ENCODE measurements at regions not wholly inside any gene's neighbourhood (a gene's known extent, or its start where the extent isn't known, plus 50 kb on each side); places are given as distances from the start of the nearest gene placed in this dataset.
"Not testable (repeated sequence)": the region's sequence is repeated elsewhere in the genome, so short reads cannot be mapped to it uniquely, and the experiment has no call there.

DNA sequence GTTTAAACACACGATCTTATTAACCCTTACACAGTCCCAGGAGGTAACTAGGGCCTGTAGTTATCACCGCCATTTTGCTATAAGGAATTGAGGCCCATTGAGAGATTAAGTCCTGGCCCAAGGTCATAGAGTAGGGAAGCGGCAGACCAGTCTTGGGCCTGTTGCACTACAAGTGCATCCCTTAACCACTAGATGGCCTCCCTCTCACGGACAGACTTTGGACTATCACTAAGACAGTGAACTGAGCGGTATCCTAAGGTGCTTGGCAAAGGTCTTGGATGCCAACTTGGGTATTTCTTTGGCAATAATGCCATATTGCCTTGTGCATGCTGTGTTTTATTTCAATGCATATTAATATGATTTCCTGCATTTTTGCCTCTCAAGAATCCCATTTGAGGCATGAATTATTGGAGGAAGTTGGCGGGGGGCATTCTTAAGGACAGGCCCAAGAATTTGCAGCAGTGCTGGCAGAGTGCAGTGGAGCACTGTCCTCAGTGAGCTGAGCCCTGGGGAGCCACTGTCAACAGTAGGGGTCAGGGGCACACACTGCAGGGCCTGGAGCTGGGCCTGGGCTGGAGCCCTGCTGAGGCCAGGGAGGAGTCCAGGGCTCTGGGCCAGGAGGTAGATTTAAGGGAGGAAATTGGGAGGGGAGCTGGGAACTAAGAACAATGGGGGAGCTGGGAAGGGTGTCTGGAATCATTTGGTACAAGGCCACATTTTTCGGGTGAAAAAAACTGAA lies 147.4 kb downstream of the SMIM20 start:
- Histone ChIP-seq H3K36me3 (ENCODE audit: control insufficient read depth, low read depth, low read length) (no peaks in the 10 kb centered on the region), H3K9ac (ENCODE audit: low read length) (no peak overlapping the region), H3K4me1 (ENCODE audit: control insufficient read depth, low read depth, low read length) (no peaks in the 10 kb centered on the region), H3K27ac (ENCODE audit: low read length) (no peak overlapping the region), H3K9me3 (ENCODE audit: control insufficient read depth, low read depth, low read length) (no peaks in the 10 kb centered on the region), H3K4me3 (ENCODE audit: low read length) (no peak overlapping the region), H3K27me3 (ENCODE audit: control insufficient read depth, insufficient read depth, low read length) (no peaks in the 10 kb centered on the region)

DNA sequence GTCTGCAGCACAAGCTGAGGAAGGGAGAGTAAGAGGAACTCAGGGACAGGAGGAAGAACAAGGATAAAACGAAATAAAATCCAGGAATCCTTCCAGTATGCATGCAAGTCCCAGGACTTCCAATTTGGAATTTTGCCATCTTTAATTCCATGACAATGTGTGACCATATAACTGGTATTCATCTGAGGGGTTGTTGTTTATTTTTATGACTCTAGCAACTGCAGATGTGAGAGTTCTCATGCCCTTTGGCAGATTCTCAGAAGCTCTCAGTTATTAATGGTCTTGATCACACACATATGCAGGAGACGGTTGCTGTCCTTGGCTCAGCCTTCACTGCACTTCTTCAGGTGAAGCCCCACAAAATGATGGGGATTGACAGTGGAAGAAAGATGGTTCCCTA lies 148.2 kb downstream of the SMIM20 start:
- Histone ChIP-seq H3K4me1 (ENCODE audit: control insufficient read depth, low read depth, low read length) (no peaks in the 10 kb centered on the region), H3K27ac (ENCODE audit: low read length) (no peak overlapping the region), H3K9me3 (ENCODE audit: control insufficient read depth, low read depth, low read length) (no peaks in the 10 kb centered on the region)

GRCh38 chr4:26064009-26064408 lies 150.0 kb downstream of the SMIM20 start:
- not testable (repeated sequence) for H3K27ac ChIP-seq (ENCODE audit: low read length); H3K9me3 ChIP-seq (ENCODE audit: control insufficient read depth, low read depth, low read length); H3K9ac ChIP-seq (ENCODE audit: low read length); H3K36me3 ChIP-seq (ENCODE audit: control insufficient read depth, low read depth, low read length); H3K4me3 ChIP-seq (ENCODE audit: low read length); H3K27me3 ChIP-seq (ENCODE audit: control insufficient read depth, insufficient read depth, low read length); H3K4me1 ChIP-seq (ENCODE audit: control insufficient read depth, low read depth, low read length)

More for the DNA sequence above, 148.2 kb downstream of the SMIM20 start:
- no peak overlapping the region for H3K9ac ChIP-seq (ENCODE audit: low read length)
- no peak overlapping the region for H3K4me3 ChIP-seq (ENCODE audit: low read length)
- no peaks in the 10 kb centered on the region for H3K36me3 ChIP-seq (ENCODE audit: control insufficient read depth, low read depth, low read length)
- H3K27me3 ChIP-seq (ENCODE audit: control insufficient read depth, insufficient read depth, low read length): no peaks in the 10 kb centered on the region

DNA sequence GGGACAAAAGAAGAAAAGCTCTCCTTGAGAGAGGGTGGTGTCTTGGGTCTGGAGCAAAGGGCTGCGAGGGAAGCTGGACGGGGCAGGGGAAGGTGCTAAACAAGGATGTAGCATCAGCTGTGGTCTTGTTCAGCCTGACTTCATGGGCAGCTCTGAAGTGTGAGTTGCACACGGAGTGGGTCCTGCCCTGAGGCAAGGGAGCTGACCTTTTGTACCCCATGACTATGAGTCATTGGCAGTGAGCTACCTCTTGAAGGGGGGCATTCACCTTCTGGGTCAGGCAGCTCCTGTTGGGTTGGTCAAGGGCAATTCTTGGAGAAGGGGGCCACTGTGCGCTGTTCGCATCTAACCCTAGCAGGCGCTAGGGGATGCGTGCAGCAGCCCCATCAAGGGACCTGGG lies 151.8 kb downstream of the SMIM20 start:
- H3K9me3 ChIP-seq (ENCODE audit: control insufficient read depth, low read depth, low read length): no peaks in the 10 kb centered on the region
- H3K27me3 ChIP-seq (ENCODE audit: control insufficient read depth, insufficient read depth, low read length): no peaks in the 10 kb centered on the region
- H3K36me3 ChIP-seq (ENCODE audit: control insufficient read depth, low read depth, low read length): no peaks in the 10 kb centered on the region
- H3K9ac ChIP-seq (ENCODE audit: low read length): no peak overlapping the region
- no peaks in the 10 kb centered on the region for H3K4me1 ChIP-seq (ENCODE audit: control insufficient read depth, low read depth, low read length)
- no peak overlapping the region for H3K4me3 ChIP-seq (ENCODE audit: low read length)
- H3K27ac ChIP-seq (ENCODE audit: low read length): no peak overlapping the region

GRCh38 chr4:26067035-26067434 lies 153.0 kb downstream of the SMIM20 start:
- no peaks in the 10 kb centered on the region for H3K36me3 ChIP-seq (ENCODE audit: control insufficient read depth, low read depth, low read length)
- no peak overlapping the region for H3K27ac ChIP-seq (ENCODE audit: low read length)
- H3K9me3 ChIP-seq (ENCODE audit: control insufficient read depth, low read depth, low read length): no peaks in the 10 kb centered on the region
- no peak overlapping the region for H3K9ac ChIP-seq (ENCODE audit: low read length)
- no peaks in the 10 kb centered on the region for H3K4me1 ChIP-seq (ENCODE audit: control insufficient read depth, low read depth, low read length)
- no peak overlapping the region for H3K4me3 ChIP-seq (ENCODE audit: low read length)
- H3K27me3 ChIP-seq (ENCODE audit: control insufficient read depth, insufficient read depth, low read length): no peaks in the 10 kb centered on the region

DNA sequence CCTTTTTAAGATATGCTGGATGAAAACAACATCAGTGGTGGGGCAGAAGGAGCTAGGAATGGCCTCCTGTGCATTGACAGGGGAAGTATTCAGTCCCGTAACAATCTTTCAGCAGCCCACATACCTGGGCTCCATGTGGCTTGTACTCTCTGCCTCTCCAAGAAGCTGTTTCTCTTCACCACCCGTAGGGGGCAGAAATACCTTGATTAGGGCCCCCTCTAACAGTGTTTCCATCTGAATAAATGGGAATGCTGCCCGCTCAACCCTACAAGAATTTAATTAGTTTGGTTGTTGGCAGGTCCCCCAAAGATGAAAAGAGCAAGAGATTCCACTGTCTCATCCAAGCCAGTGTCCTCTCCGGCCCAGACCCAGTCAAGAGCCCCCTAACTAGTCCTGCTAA lies 155.2 kb downstream of the SMIM20 start:
- Histone ChIP-seq H3K4me3 (ENCODE audit: low read length) (no peak overlapping the region), H3K4me1 (ENCODE audit: control insufficient read depth, low read depth, low read length) (no peaks in the 10 kb centered on the region)

DNA sequence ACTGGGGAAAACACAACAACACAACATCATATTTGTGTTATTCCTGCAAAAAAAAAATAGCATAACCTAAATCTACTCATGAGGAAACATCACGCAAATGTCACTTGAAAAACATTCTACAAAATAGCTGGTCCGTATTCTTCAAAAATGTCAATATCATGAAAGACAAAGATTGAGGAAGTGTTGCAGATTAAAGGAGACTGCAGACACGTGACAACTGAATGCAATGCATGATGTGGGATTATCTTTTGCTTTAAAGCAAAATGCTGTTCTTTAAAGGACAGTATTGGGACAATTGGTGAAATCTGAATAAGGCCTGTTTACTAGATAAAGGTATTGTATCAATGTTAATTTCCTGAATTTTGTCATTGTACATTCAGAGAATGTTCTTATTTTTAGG lies 157.7 kb downstream of the SMIM20 start:
- H3K9me3 ChIP-seq (ENCODE audit: control insufficient read depth, low read depth, low read length): no peaks in the 10 kb centered on the region
- no peak overlapping the region for H3K4me3 ChIP-seq (ENCODE audit: low read length)
- no peaks in the 10 kb centered on the region for H3K4me1 ChIP-seq (ENCODE audit: control insufficient read depth, low read depth, low read length)
- H3K36me3 ChIP-seq (ENCODE audit: control insufficient read depth, low read depth, low read length): no peaks in the 10 kb centered on the region
- H3K9ac ChIP-seq (ENCODE audit: low read length): no peak overlapping the region
- H3K27ac ChIP-seq (ENCODE audit: low read length): no peak overlapping the region
- no peaks in the 10 kb centered on the region for H3K27me3 ChIP-seq (ENCODE audit: control insufficient read depth, insufficient read depth, low read length)

More for the DNA sequence above, 155.2 kb downstream of the SMIM20 start:
- H3K27me3 ChIP-seq (ENCODE audit: control insufficient read depth, insufficient read depth, low read length): no peaks in the 10 kb centered on the region
- no peak overlapping the region for H3K9ac ChIP-seq (ENCODE audit: low read length)
- H3K9me3 ChIP-seq (ENCODE audit: control insufficient read depth, low read depth, low read length): no peaks in the 10 kb centered on the region
- H3K27ac ChIP-seq (ENCODE audit: low read length): no peak overlapping the region
- H3K36me3 ChIP-seq (ENCODE audit: control insufficient read depth, low read depth, low read length): no peaks in the 10 kb centered on the region

- Histone ChIP-seq H3K27me3 (ENCODE audit: control insufficient read depth, insufficient read depth, low read length) (no peaks in the 10 kb centered on the region), H3K4me3 (ENCODE audit: low read length) (no peak overlapping the region), H3K9ac (ENCODE audit: low read length) (no peak overlapping the region), H3K4me1 (ENCODE audit: control insufficient read depth, low read depth, low read length) (no peaks in the 10 kb centered on the region), H3K9me3 (ENCODE audit: control insufficient read depth, low read depth, low read length) (no peaks in the 10 kb centered on the region), H3K27ac (ENCODE audit: low read length) (no peak overlapping the region), H3K36me3 (ENCODE audit: control insufficient read depth, low read depth, low read length) (no peaks in the 10 kb centered on the region)
These were observed 160.0 kb downstream of the SMIM20 start for GRCh38 chr4:26073886-26074560.

GRCh38 chr4:26074712-26075430 lies 160.9 kb downstream of the SMIM20 start:
- Histone ChIP-seq H3K27me3 (ENCODE audit: control insufficient read depth, insufficient read depth, low read length) (no peaks in the 10 kb centered on the region), H3K36me3 (ENCODE audit: control insufficient read depth, low read depth, low read length) (no peaks in the 10 kb centered on the region), H3K27ac (ENCODE audit: low read length) (no peak overlapping the region), H3K4me3 (ENCODE audit: low read length) (no peak overlapping the region), H3K9me3 (ENCODE audit: control insufficient read depth, low read depth, low read length) (no peaks in the 10 kb centered on the region), H3K4me1 (ENCODE audit: control insufficient read depth, low read depth, low read length) (no peaks in the 10 kb centered on the region), H3K9ac (ENCODE audit: low read length) (no peak overlapping the region)

DNA sequence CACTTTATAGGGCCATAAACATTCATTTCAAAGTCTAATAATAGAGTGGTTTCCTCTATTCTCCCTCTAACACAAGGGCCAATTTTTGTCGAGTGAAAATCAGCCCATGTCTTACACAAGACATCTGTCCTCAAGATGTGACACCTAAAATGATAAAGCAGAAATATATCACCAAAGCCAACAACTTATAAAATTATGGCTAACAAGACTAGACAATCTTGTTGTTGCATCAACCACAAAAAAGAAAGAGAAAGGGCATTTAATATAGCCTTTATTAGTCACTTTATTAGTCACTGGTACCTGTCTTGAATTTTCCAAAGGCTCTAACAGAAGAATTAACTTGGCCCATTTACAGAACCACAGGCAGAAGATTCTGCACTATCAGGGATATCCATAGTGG lies 161.6 kb downstream of the SMIM20 start:
- Histone ChIP-seq H3K27me3 (ENCODE audit: control insufficient read depth, insufficient read depth, low read length) (no peaks in the 10 kb centered on the region), H3K9me3 (ENCODE audit: control insufficient read depth, low read depth, low read length) (no peaks in the 10 kb centered on the region), H3K36me3 (ENCODE audit: control insufficient read depth, low read depth, low read length) (no peaks in the 10 kb centered on the region), H3K9ac (ENCODE audit: low read length) (no peak overlapping the region), H3K4me3 (ENCODE audit: low read length) (no peak overlapping the region), H3K27ac (ENCODE audit: low read length) (no peak overlapping the region), H3K4me1 (ENCODE audit: control insufficient read depth, low read depth, low read length) (no peaks in the 10 kb centered on the region)

DNA sequence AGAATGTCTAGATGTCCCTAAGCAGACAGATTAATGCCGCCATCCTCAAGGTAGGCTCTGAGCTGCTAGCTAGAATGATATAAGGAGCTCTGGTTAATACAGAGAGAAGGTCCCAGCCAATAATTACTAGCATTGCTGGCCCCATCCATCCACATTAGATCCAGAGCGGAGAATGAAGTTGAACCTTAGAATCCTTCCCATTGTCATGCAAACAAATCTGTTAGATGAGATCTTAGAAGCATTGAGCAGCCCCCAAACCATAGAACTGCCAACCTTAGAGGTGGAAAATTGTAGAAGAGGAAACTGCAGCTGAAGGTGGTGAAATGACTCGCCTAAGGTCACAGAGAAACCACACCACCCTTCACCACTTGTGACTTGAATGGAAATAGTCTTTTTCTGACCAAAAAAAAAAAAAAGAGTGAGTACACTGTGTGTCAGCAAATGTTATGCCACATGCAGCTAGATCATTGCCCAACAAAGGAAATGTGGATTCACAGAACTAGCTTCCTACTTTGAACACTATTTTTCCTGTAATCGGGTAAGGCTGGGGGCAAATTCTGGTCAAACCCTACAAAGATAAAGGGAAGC lies 162.1 kb downstream of the SMIM20 start:
- H3K27me3 ChIP-seq (ENCODE audit: control insufficient read depth, insufficient read depth, low read length): no peaks in the 10 kb centered on the region
- no peak overlapping the region for H3K27ac ChIP-seq (ENCODE audit: low read length)
- no peaks in the 10 kb centered on the region for H3K9me3 ChIP-seq (ENCODE audit: control insufficient read depth, low read depth, low read length)
- H3K4me3 ChIP-seq (ENCODE audit: low read length): no peak overlapping the region
- no peaks in the 10 kb centered on the region for H3K4me1 ChIP-seq (ENCODE audit: control insufficient read depth, low read depth, low read length)
- H3K36me3 ChIP-seq (ENCODE audit: control insufficient read depth, low read depth, low read length): no peaks in the 10 kb centered on the region
- H3K9ac ChIP-seq (ENCODE audit: low read length): no peak overlapping the region

Data from iPS-18a (cell line).